HepG2 (cell line): ENCODE measurements at regions not wholly inside any gene's neighbourhood (a gene's known extent, or its start where the extent isn't known, plus 50 kb on each side); places are given as distances from the start of the nearest gene placed in this dataset.

Experiments
- ATM ChIP-seq: fragments of 450-650 bp; IDR thresholded peaks from 2 replicates; pipeline ENCODE4 v1.7.1; 2017; ENCODE audit warnings: mild to moderate bottlenecking, borderline replicate concordance
- GATA4 ChIP-seq: sonication (generic); IDR thresholded peaks from 2 replicates; pipeline ENCODE4 v1.6.1; 2016; ENCODE audit warnings: antibody characterized with exemption, low read depth, borderline replicate concordance
- GLI4 ChIP-seq: sonication (generic); formaldehyde crosslinking; IDR thresholded peaks from 2 replicates; pipeline ENCODE4 v1.5.1; 2020; ENCODE audit warnings: missing genetic modification reagents, mild to moderate bottlenecking, moderate library complexity, borderline replicate concordance
- GPN1 ChIP-seq: sonication (generic); formaldehyde crosslinking; IDR thresholded peaks from 2 replicates; pipeline ENCODE4 v1.5.1; 2020; ENCODE audit warnings: missing genetic modification reagents, borderline replicate concordance
- HIVEP1 ChIP-seq: sonication (generic); formaldehyde crosslinking; IDR thresholded peaks from 2 replicates; pipeline ENCODE4 v1.4.0; 2020; ENCODE audit warnings: mild to moderate bottlenecking, missing genetic modification reagents
- IKZF4 ChIP-seq: sonication (generic); formaldehyde crosslinking; IDR thresholded peaks from 2 replicates; pipeline ENCODE4 v1.5.1; 2020; ENCODE audit warnings: borderline replicate concordance, mild to moderate bottlenecking, low read depth, missing genetic modification reagents; ENCODE audit errors: not compliant biosample characterization
- KLF12 ChIP-seq: sonication (generic); formaldehyde crosslinking; IDR thresholded peaks from 2 replicates; pipeline ENCODE4 v1.4.0; 2020; ENCODE audit warnings: missing genetic modification reagents, borderline replicate concordance
- NR2F1 ChIP-seq, 2 experiments: fragments of 450-650 bp in 1 of 2; formaldehyde crosslinking in 1 of 2; IDR thresholded peaks; 2 replicates each; pipeline versions ENCODE4 v1.5.0 to v1.6.1; 2016 to 2020; ENCODE audit warnings: mild to moderate bottlenecking in 1 of 2, missing compliant biosample characterization in 1 of 2, missing genetic modification reagents in 1 of 2, moderate library complexity in 1 of 2
- PLRG1 ChIP-seq: fragments of 450-650 bp; conservative IDR thresholded peaks from 2 replicates; pipeline ENCODE4 v1.6.1; 2016
- POGZ ChIP-seq: sonication (generic); formaldehyde crosslinking; IDR thresholded peaks from 2 replicates; pipeline ENCODE4 v1.4.0; 2020; ENCODE audit warnings: mild to moderate bottlenecking, missing genetic modification reagents
- RFX3 ChIP-seq: IDR thresholded peaks from 2 replicates; pipeline ENCODE4 v1.6.1; 2016; ENCODE audit warnings: missing biosample characterization, missing genetic modification reagents
- RXRA ChIP-seq: sonication (generic); formaldehyde crosslinking; IDR thresholded peaks from 2 replicates; pipeline ENCODE4 v1.5.1; 2020; ENCODE audit warnings: missing genetic modification reagents
- SCMH1 ChIP-seq: sonication (generic); formaldehyde crosslinking; IDR thresholded peaks from 2 replicates; pipeline ENCODE4 v1.9.0; 2021; ENCODE audit warnings: missing genetic modification reagents, mild to moderate bottlenecking, borderline replicate concordance
- STAG1 ChIP-seq: sonication (generic); formaldehyde crosslinking; IDR thresholded peaks from 2 replicates; pipeline ENCODE4 v1.4.0; 2020; ENCODE audit warnings: missing genetic modification reagents
- ZBTB38 ChIP-seq: sonication (generic); formaldehyde crosslinking; IDR thresholded peaks from 2 replicates; pipeline ENCODE4 v1.5.1; 2020; ENCODE audit warnings: mild to moderate bottlenecking, missing genetic modification reagents
- ZFP82 ChIP-seq: sonication (generic); formaldehyde crosslinking; IDR thresholded peaks from 2 replicates; pipeline ENCODE4 v1.5.1; 2020; ENCODE audit warnings: mild to moderate bottlenecking, missing genetic modification reagents, borderline replicate concordance
- ZMYM4 ChIP-seq: sonication (generic); formaldehyde crosslinking; IDR thresholded peaks from 2 replicates; pipeline ENCODE4 v1.8.1; 2023; ENCODE audit warnings: mild to moderate bottlenecking, missing genetic modification reagents
- ZNF264 ChIP-seq: sonication (generic); formaldehyde crosslinking; IDR thresholded peaks from 2 replicates; pipeline ENCODE4 v1.4.0; 2020; ENCODE audit warnings: missing genetic modification reagents
- ZNF383 ChIP-seq: sonication (generic); formaldehyde crosslinking; IDR thresholded peaks from 2 replicates; pipeline ENCODE4 v1.4.0; 2020; ENCODE audit warnings: missing genetic modification reagents, mild to moderate bottlenecking, borderline replicate concordance
- ZNF589 ChIP-seq: sonication (generic); formaldehyde crosslinking; conservative IDR thresholded peaks from 2 replicates; pipeline ENCODE4 v1.8.0; 2022; ENCODE audit warnings: mild to moderate bottlenecking, moderate library complexity, missing genetic modification reagents
- ZNF629 ChIP-seq: sonication (generic); formaldehyde crosslinking; conservative IDR thresholded peaks from 2 replicates; pipeline ENCODE4 v1.5.0; 2020; ENCODE audit warnings: missing genetic modification reagents
- ZNF703 ChIP-seq: sonication (generic); formaldehyde crosslinking; IDR thresholded peaks from 2 replicates; pipeline ENCODE4 v1.5.1; 2020; ENCODE audit warnings: missing genetic modification reagents, mild to moderate bottlenecking, moderate library complexity, borderline replicate concordance
- TF ChIP-seq, protein P1 (sequence below): sonication (generic); formaldehyde crosslinking; IDR thresholded peaks from 2 replicates; pipeline ENCODE4 v1.4.0; 2020; ENCODE audit warnings: missing genetic modification reagents, borderline replicate concordance
- TF ChIP-seq, protein P2 (sequence below): sonication (generic); formaldehyde crosslinking; IDR thresholded peaks from 2 replicates; pipeline ENCODE4 v1.5.1; 2020; ENCODE audit warnings: mild to moderate bottlenecking, missing genetic modification reagents

DNA sequence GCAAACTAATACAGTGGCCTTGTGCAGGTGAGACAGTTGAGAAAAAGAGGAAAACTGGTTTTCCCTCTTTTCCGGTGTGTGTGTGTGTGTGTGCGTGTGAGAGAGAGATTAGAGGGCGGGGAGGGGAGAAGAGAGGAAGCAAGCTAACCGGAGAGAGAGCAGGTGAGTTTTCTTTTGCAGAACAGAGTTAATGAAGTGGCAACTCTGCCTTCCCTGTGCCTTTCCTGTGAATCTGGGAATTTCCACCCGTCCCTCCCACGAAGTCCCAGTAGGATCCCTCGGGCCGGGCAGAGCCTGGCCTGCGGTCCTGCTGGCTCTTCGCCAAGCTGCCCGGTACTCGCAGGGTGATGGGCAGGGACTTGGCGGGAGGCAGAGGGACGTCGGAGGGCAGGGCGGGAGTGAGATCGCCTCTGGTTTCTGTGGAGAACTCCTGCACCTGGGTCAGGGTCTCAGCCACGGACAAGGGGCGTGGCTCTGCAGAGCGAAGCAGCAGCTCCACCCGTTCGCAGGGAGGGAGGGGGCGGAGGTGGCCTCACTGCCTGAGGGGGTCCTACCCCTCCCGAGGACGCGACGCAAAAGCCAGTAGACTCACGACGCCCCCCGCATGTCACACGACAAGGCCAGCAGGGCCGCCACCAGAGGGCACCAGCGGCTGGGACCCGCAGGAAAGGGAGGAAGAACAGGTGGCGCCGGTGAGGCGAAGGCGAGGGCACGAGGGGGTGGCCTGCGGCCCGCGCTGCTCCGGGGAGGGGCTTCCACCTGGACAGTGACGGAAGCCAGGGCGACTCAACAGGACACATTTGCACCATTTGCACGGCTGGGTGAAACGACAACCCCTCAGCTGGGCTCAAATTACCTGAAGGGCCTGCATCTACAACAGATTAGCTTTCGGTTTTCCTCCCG lies 51.2 kb upstream of the RNF182 start (continued):
- TF ChIP-seq, protein P1, sequence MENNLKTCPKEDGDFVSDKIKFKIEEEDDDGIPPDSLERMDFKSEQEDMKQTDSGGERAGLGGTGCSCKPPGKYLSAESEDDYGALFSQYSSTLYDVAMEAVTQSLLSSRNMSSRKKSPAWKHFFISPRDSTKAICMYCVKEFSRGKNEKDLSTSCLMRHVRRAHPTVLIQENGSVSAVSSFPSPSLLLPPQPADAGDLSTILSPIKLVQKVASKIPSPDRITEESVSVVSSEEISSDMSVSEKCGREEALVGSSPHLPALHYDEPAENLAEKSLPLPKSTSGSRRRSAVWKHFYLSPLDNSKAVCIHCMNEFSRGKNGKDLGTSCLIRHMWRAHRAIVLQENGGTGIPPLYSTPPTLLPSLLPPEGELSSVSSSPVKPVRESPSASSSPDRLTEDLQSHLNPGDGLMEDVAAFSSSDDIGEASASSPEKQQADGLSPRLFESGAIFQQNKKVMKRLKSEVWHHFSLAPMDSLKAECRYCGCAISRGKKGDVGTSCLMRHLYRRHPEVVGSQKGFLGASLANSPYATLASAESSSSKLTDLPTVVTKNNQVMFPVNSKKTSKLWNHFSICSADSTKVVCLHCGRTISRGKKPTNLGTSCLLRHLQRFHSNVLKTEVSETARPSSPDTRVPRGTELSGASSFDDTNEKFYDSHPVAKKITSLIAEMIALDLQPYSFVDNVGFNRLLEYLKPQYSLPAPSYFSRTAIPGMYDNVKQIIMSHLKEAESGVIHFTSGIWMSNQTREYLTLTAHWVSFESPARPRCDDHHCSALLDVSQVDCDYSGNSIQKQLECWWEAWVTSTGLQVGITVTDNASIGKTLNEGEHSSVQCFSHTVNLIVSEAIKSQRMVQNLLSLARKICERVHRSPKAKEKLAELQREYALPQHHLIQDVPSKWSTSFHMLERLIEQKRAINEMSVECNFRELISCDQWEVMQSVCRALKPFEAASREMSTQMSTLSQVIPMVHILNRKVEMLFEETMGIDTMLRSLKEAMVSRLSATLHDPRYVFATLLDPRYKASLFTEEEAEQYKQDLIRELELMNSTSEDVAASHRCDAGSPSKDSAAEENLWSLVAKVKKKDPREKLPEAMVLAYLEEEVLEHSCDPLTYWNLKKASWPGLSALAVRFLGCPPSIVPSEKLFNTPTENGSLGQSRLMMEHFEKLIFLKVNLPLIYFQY (CRISPR knock-in tag) = 0 out of 2 replicates have a peak, but pooled peaks have one; percentile 57
- TF ChIP-seq, protein P2, sequence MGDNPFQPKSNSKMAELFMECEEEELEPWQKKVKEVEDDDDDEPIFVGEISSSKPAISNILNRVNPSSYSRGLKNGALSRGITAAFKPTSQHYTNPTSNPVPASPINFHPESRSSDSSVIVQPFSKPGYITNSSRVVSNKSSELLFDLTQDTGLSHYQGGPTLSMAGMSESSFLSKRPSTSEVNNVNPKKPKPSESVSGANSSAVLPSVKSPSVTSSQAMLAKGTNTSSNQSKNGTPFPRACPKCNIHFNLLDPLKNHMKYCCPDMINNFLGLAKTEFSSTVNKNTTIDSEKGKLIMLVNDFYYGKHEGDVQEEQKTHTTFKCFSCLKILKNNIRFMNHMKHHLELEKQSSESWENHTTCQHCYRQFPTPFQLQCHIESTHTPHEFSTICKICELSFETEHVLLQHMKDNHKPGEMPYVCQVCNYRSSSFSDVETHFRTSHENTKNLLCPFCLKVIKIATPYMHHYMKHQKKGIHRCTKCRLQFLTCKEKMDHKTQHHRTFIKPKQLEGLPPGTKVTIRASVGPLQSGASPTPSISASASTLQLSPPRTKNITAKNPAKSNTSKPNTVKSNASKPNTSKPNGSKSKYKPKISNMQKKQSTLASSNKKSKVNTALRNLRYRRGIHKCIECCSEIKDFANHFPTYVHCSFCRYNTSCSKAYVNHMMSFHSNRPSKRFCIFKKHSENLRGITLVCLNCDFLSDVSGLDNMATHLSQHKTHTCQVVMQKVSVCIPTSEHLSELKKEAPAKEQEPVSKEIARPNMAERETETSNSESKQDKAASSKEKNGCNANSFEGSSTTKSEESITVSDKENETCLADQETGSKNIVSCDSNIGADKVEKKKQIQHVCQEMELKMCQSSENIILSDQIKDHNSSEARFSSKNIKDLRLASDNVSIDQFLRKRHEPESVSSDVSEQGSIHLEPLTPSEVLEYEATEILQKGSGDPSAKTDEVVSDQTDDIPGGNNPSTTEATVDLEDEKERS (CRISPR knock-in tag) = peak; percentile 82
- TF ChIP-seq POGZ = peak; percentile 95
- TF ChIP-seq PLRG1 = no peak
- peak; percentile 75 for TF ChIP-seq STAG1 (CRISPR knock-in tag)
- peak; percentile 91 for TF ChIP-seq ZBTB38
- TF ChIP-seq HIVEP1 (CRISPR knock-in tag) = peak; percentile 96
- peak; percentile 97 for TF ChIP-seq ZMYM4 (CRISPR knock-in tag)
- no peak for TF ChIP-seq NR2F1 (CRISPR knock-in tag; IDR thresholded peaks at IDR 0.05)
- peak; percentile 89 for TF ChIP-seq RXRA (CRISPR knock-in tag)
- TF ChIP-seq KLF12 (CRISPR knock-in tag) = no peak; the same call in 1 of the 2 replicates
- no peak for TF ChIP-seq GATA4
- TF ChIP-seq RFX3 (CRISPR knock-in tag) = no peak
- TF ChIP-seq SCMH1 (CRISPR knock-in tag) = no peak
- no peak for TF ChIP-seq ATM
- TF ChIP-seq IKZF4 (CRISPR knock-in tag) = peak; percentile 93
- peak; percentile 86; the same call in 1 of the 2 replicates for TF ChIP-seq GLI4 (CRISPR knock-in tag)
- TF ChIP-seq ZNF264 (CRISPR knock-in tag) = peak; percentile 68; the same call in 1 of the 2 replicates
- TF ChIP-seq ZNF629 = peak; percentile 66
- TF ChIP-seq ZFP82 (CRISPR knock-in tag) = no peak
- TF ChIP-seq ZNF589 (CRISPR knock-in tag) = peak; percentile 59; the same call in 1 of the 2 replicates
- TF ChIP-seq ZNF703 = peak; percentile 73; the same call in 1 of the 2 replicates
- TF ChIP-seq GPN1 (CRISPR knock-in tag) = peak; percentile 54; the same call in 1 of the 2 replicates
- no peak for TF ChIP-seq ZNF383 (CRISPR knock-in tag)
